IMR-90 (cell line): ENCODE measurements at regions not wholly inside any gene's neighbourhood (a gene's known extent, or its start where the extent isn't known, plus 50 kb on each side); places are given as distances from the start of the nearest gene placed in this dataset.

Experiments used
- ATAC-seq: fragments of 200-7000 bp; cut with Tn5 transposase; 2 replicates; pipeline ENCODE4 v1.9.1; 2020; ENCODE audit warnings: low read depth, mild to moderate bottlenecking, moderate library complexity
- BruUV-seq: library from RNA; stranded (reverse); fragments of 400-500 nt; replicated peaks from 2 replicates; lab custom pipeline; 2021; lab: Mats Ljungman, UMichigan
- CTCF ChIA-PET: fragments of 300-600 bp; formaldehyde crosslinking; extraction: SDS; loops from one replicate; lab custom pipeline; 2021; ENCODE audit warnings: antibody characterized with exemption; lab: Yijun Ruan, JAX
- POLR2A ChIA-PET: fragments of 300-600 bp; sonication (Branson Sonifier 250); formaldehyde crosslinking; loops from one replicate; lab custom pipeline; 2022; ENCODE audit warnings: antibody characterized with exemption; ENCODE audit not compliant: unreplicated experiment; lab: Charles Lee
- DNase-seq: peaks from one replicate; pipeline ENCODE4 v3.0.0; 2013
- H2AFZ ChIP-seq: replicated peaks from 2 replicates; pipeline ENCODE3; 2013; ENCODE audit warnings: low read length, mild to moderate bottlenecking; ENCODE audit not compliant: poor library complexity
- H2AK5ac ChIP-seq: 2 replicates; pipeline ENCODE4 v1.6.1; 2013; ENCODE audit warnings: low read depth, low read length, inconsistent platforms
- H2AK9ac ChIP-seq: replicated peaks from 2 replicates; pipeline ENCODE3; 2013; ENCODE audit warnings: mild to moderate bottlenecking, low read depth, low read length, moderate library complexity; ENCODE audit not compliant: poor library complexity
- H2BK120ac ChIP-seq: 2 replicates; pipeline ENCODE4 v1.6.1; 2013; ENCODE audit warnings: low read depth, low read length, inconsistent platforms
- H2BK15ac ChIP-seq: 3 replicates; pipeline ENCODE4 v1.6.1; 2013; ENCODE audit warnings: low read depth, low read length, inconsistent platforms
- H2BK20ac ChIP-seq: 2 replicates; pipeline ENCODE4 v1.6.1; 2013; ENCODE audit warnings: low read depth, mild to moderate bottlenecking, inconsistent platforms, low read length, moderate library complexity
- H2BK5ac ChIP-seq: 2 replicates; pipeline ENCODE4 v1.6.1; 2013; ENCODE audit warnings: mild to moderate bottlenecking, low read depth, low read length, inconsistent platforms; ENCODE audit not compliant: poor library complexity, severe bottlenecking
- H3K14ac ChIP-seq: replicated peaks from 2 replicates; pipeline ENCODE4 v1.6.1; 2013; ENCODE audit warnings: low read depth, low read length, inconsistent platforms
- H3K18ac ChIP-seq: 2 replicates; pipeline ENCODE4 v1.6.1; 2013; ENCODE audit warnings: low read depth, low read length, control low read depth
- H3K23ac ChIP-seq: 2 replicates; pipeline ENCODE4 v1.6.1; 2013; ENCODE audit warnings: low read depth, low read length, inconsistent platforms
- H3K27ac ChIP-seq: 2 replicates; pipeline ENCODE4 v1.5.1; 2013; ENCODE audit warnings: mild to moderate bottlenecking, control low read depth, low read length; ENCODE audit not compliant: insufficient read depth
- H3K27me3 ChIP-seq: 2 replicates; pipeline ENCODE4 v1.6.1; 2013; ENCODE audit warnings: low read length; ENCODE audit not compliant: control insufficient read depth, insufficient read depth
- H3K36me3 ChIP-seq: 2 replicates; pipeline ENCODE4 v1.6.1; 2013; ENCODE audit warnings: low read length, mixed read lengths; ENCODE audit not compliant: control insufficient read depth, insufficient read depth
- H3K4ac ChIP-seq: 2 replicates; pipeline ENCODE4 v1.6.1; 2013; ENCODE audit warnings: low read depth, low read length, inconsistent platforms
- H3K4me1 ChIP-seq: 2 replicates; pipeline ENCODE4 v1.6.1; 2013; ENCODE audit warnings: low read length, mixed read lengths; ENCODE audit not compliant: control insufficient read depth, insufficient read depth
- H3K4me2 ChIP-seq: 2 replicates; pipeline ENCODE4 v1.6.1; 2013; ENCODE audit warnings: low read depth, mild to moderate bottlenecking, control low read depth, low read length, moderate library complexity
- H3K4me3 ChIP-seq: 2 replicates; pipeline ENCODE4 v1.5.1; 2013; ENCODE audit warnings: low read depth, mild to moderate bottlenecking, control low read depth, low read length, moderate library complexity; ENCODE audit not compliant: insufficient read depth
- H3K56ac ChIP-seq: 2 replicates; pipeline ENCODE4 v1.6.1; 2013; ENCODE audit warnings: low read length, inconsistent platforms; ENCODE audit not compliant: insufficient read depth; ENCODE audit errors: extremely low read depth
- H3K79me1 ChIP-seq, 2 experiments: 2 replicates each; pipeline ENCODE4 v1.6.1; 2013; ENCODE audit warnings: low read length in 2 of 2, inconsistent platforms in 1 of 2, low read depth in 1 of 2
- H3K9ac ChIP-seq: 2 replicates; pipeline ENCODE4 v1.6.1; 2013; ENCODE audit warnings: low read depth, low read length, control low read depth
- H3K9me1 ChIP-seq: 2 replicates; pipeline ENCODE4 v1.6.1; 2013; ENCODE audit warnings: low read length, inconsistent platforms; ENCODE audit not compliant: insufficient read depth
- H3K9me3 ChIP-seq: 2 replicates; pipeline ENCODE4 v1.6.1; 2013; ENCODE audit warnings: low read length; ENCODE audit not compliant: control insufficient read depth, insufficient read depth
- H4K20me1 ChIP-seq: 2 replicates; pipeline ENCODE4 v1.6.1; 2013; ENCODE audit warnings: low read length, inconsistent platforms; ENCODE audit not compliant: insufficient read depth
- H4K5ac ChIP-seq: 2 replicates; pipeline ENCODE4 v1.6.1; 2013; ENCODE audit warnings: mild to moderate bottlenecking, low read depth, low read length, control low read depth
- H4K8ac ChIP-seq, 2 experiments: 2 replicates each; pipeline ENCODE4 v1.6.1; 2013; ENCODE audit warnings: low read depth in 2 of 2, low read length in 2 of 2, control low read depth in 1 of 2, inconsistent platforms in 1 of 2
- H4K91ac ChIP-seq: 2 replicates; pipeline ENCODE4 v1.6.1; 2013; ENCODE audit warnings: low read depth, low read length, inconsistent platforms; ENCODE audit not compliant: insufficient read depth
- FOS ChIP-seq: fragments of 150-350 bp; IDR thresholded peaks from 2 replicates; pipeline ENCODE4 v1.6.1; 2016; ENCODE audit warnings: low read depth, low read length
- MAFK ChIP-seq: IDR thresholded peaks from 2 replicates; pipeline ENCODE4 v1.6.1; 2012; ENCODE audit warnings: low read depth, low read length, improper control_type of control experiment
- MXI1 ChIP-seq: IDR thresholded peaks from 2 replicates; pipeline ENCODE4 v1.6.1; 2012; ENCODE audit warnings: low read depth, mild to moderate bottlenecking, low read length, moderate library complexity, borderline replicate concordance
- NFE2L2 ChIP-seq: fragments of 150-350 bp; IDR thresholded peaks from 2 replicates; pipeline ENCODE4 v1.6.1; 2016; ENCODE audit warnings: low read depth, mild to moderate bottlenecking, low read length
- RAD21 ChIP-seq: IDR thresholded peaks from 2 replicates; pipeline ENCODE4 v1.6.1; 2012; ENCODE audit warnings: low read length, improper control_type of control experiment
- WGBS, 2 experiments: methylation state at CpG; one replicate each; pipeline versions ENCODE4 v1.1.5 to v1.1.7; 2013; ENCODE audit warnings: missing lambda C conversion rate in 2 of 2; ENCODE audit not compliant: insufficient read length in 1 of 2; ENCODE audit errors: extremely low coverage in 2 of 2; 5-methylcytosine and 5-hydroxymethylcytosine counted together
- dilution Hi-C: fragments of 300-500 bp; cut with HindIII; formaldehyde crosslinking; loops from one replicate; pipeline ENCODE4 v1.14.3; 2018; ENCODE audit warnings: low sequenced_read_pairs; ENCODE audit not compliant: unreplicated experiment
- in situ Hi-C: fragments of 300-500 bp; cut with MboI; formaldehyde crosslinking; loops from 3 replicates; pipeline ENCODE4 v1.14.3; 2019; ENCODE audit warnings: low sequenced_read_pairs, inconsistent platforms, mixed read lengths
- intact Hi-C: fragments of 100-400 bp; cut with micrococcal nuclease; formaldehyde crosslinking; loops from 2 replicates; pipeline ENCODE4 v1.10.0; 2022

DNA sequence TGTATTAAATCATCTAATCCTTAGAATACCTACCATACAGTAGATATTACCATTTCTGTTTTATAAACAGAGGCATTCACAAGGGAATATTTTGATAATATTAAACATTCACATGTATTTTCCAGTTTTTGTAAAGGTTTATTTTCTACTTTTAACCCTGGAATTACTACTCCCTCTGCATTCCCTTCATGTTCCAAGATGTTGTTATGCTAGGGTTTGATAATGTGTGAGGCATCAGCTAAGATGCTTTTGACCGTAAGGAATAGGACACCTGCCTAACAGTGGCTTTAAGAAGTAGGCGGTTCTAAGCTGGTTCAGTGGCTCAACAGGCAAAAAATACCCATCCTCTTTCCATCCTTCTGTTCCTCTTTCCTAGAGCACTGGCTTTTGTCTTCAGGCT lies 131.9 kb upstream of the USP24 start:
- Histone ChIP-seq H3K9me3 (no peaks in the 10 kb centered on the region), H2AK5ac (no peak overlapping the region), H4K8ac (no peak overlapping the region), H3K18ac (no peak overlapping the region), H3K27ac (no peak overlapping the region), H4K91ac (no peak overlapping the region), H3K4me1 (no peaks in the 10 kb centered on the region), H2BK20ac (no peak overlapping the region), H3K9me1 (no peaks in the 10 kb centered on the region), H4K20me1 (no peaks in the 10 kb centered on the region), H3K4me3 (no peak overlapping the region), H3K79me1 (no peaks in the 10 kb centered on the region), H2BK120ac (no peak overlapping the region), H3K4me2 (no peak overlapping the region), H3K4ac (no peak overlapping the region), H3K9ac (no peak overlapping the region), H2BK15ac (no peak overlapping the region), H3K36me3 (no peaks in the 10 kb centered on the region), H3K14ac (no peak overlapping the region), H3K23ac (no peak overlapping the region), H2AFZ (no peak overlapping the region), H3K27me3 (no peaks in the 10 kb centered on the region; the same call in 1 of the 2 replicates), H2BK5ac (no peak overlapping the region), H4K5ac (no peak overlapping the region), H2AK9ac (no peak overlapping the region), H3K56ac (no peak overlapping the region)
- ChIA-PET POLR2A (no interaction called here), CTCF (interaction anchor here (0.5 kb wide), 1 partner anchor 19 kb away, joined by 5 read pairs; no protein-coding TSS in a partner anchor)
- no TSS peak for BruUV-seq
- WGBS, 2 experiments, result 100% methylated on average over 1 of the region's 2 CpGs; no CpG with 5 or more reads in 1 of the 2 experiments
- no peak for TF ChIP-seq FOS
- TF ChIP-seq MXI1, result no peak
- no peak for TF ChIP-seq NFE2L2
- TF ChIP-seq RAD21, result no peak
- TF ChIP-seq MAFK, result no peak
- dilution Hi-C loops, result no loop called here
- DNase-seq (no peak), ATAC-seq (no peak)
- in situ Hi-C loops, result no loop called here
- intact Hi-C loops, result no loop called here
